Stimulated activated CD8-positive, alpha-beta memory T cell treated with anti-CD3 and anti-CD28 coated beads, Interleukin-4, amount 100 ng/mL, for 48 hours (primary cell): ENCODE measurements at regions not wholly inside any gene's neighbourhood (a gene's known extent, or its start where the extent isn't known, plus 50 kb on each side); places are given as distances from the start of the nearest gene placed in this dataset.
"Not testable (repeated sequence)": the region's sequence is repeated elsewhere in the genome, so short reads cannot be mapped to it uniquely, and the experiment has no call there.

ENCODE experiments used
- DNase-seq: peaks from one replicate; pipeline ENCODE4 v3.0.0-alpha.2; 2020

- DNase-seq, result no peak
These were observed 229.5 kb downstream of the GATA3 start for GRCh38 chr10:8283986-8284385.

GRCh38 chr10:8285970-8286369, 231.5 kb downstream of the GATA3 start:
- not testable (repeated sequence) for DNase-seq

- DNase-seq, result no peak
These were observed 234.1 kb downstream of the GATA3 start for GRCh38 chr10:8288600-8288999.

DNA sequence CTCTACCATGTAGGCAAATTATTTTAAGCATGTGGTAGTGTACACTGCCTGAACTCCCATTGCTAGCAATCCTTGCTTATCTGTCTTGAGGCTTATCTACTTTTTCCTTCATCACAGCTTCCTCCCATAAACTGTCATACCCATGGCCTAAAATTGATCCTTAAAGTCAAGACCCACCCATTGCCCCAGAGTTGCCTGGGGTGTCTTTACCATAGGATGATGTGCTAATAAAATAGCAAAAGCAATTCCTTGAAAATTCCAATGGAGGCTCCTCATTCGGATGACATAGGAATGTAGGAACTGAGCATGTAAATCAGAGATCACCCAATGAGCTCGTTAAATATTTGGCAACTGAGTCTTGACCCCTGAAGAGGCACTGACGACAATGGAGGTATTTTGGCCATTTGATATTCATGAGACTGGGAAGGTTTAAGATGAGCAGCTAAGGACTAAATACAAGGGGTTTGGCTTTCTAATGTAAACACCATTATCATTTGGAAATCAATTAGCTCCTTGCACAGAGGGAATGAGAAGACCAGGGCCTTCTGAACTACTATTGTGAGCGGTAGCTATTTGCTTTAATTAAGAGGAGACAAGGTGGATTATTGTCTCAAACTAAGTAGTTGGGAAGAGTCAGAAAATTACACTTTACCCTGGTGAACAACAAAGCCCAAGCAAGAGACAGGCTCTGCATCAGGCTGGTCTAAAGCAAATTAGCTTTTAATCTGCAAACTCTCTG, 234.9 kb downstream of the GATA3 start:
- DNase-seq, result no peak

DNA sequence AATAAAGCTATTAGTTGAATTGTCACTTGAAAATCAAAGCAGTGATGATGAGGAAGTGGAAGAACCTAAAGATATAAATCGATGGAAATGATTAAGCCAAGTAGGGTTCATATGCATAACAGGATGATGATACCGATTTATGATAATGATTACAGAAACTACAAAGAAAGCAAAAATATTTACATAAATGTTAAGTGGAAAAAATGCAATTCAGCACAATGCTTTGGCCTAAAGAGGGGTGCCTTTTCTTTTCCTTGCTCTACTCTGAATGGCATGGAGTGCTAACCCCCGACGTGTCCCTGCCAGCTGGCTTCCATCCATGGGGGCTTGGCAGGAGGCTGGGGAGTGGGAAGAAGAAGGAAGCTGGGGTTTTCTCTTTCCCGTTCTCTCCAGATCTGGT, 240.3 kb downstream of the GATA3 start:
- DNase-seq, result no peak

DNA sequence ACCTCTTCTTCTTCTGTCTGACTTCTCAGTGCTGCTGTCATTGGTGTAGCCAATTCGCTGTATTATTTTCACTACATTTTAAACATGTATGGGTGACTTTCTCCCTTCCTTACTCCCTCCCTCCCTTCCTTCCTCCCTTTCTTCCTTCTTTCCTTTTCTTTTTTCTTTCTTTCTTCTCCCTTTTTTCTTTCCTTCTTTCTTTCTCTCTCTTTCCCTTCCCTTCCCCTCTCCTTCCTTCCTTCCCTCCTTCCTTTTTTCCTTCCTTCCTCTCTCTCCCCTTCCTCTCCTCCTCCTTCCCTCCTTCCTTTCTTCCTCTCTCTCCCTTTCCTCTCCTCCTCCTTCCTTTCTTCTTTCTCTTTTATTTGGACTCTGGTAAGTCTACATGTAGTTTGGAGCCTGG, 240.8 kb downstream of the GATA3 start:
- DNase-seq, result no peak

DNA sequence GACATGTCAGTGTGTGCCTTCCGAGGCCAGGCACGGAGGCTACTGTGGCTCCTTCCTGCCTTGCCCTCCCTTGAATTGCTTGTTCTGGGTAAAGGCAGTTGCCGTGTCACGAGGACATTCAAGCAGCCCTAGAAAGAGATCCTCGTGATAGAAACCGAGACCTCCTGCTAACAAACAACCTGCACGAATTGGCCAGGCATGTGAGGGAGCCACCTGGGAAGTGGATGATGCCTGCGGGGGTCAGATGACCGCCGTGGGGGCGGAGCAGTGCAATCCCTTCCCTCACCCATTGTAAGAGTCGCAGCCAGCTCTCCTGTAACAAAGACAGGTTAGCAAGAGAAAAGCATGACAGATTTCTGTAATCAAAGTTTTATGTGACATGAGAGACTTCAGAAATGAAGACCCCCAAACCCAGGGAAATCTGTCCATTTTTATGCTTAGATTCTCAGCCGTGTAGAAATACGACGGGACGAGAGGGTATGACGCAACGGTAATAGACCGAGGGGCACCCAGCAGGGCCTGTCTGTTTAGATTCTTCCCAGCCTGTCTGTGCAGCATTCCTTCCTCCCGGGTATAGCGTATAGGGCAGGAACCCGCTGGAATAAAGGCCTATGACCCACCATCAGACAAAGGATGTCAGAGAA, 241.7 kb downstream of the GATA3 start:
- DNase-seq, result no peak

DNA sequence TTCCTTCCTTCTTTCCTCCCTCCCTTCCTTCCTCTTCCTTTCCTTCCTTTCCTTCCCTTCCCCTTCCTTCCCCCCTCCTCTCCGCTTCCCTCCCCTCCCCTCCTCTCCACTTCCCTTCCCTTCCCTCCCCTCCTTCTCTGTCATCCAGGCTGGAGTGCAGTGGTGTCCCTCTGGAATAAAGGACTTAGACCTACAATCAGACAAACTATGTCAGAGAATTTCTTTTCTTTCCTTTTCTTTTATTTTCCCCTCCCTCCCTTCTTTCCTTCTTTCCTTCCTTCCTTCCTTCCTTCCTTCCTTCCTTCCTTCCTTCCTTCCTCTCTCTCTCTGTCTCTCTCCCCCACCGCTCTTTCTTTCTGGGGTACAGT, 242.2 kb downstream of the GATA3 start:
- no peak for DNase-seq

GRCh38 chr10:8297107-8297506, 242.6 kb downstream of the GATA3 start:
- no peak for DNase-seq

GRCh38 chr10:8297959-8298358, 243.5 kb downstream of the GATA3 start:
- DNase-seq, result no peak

DNA sequence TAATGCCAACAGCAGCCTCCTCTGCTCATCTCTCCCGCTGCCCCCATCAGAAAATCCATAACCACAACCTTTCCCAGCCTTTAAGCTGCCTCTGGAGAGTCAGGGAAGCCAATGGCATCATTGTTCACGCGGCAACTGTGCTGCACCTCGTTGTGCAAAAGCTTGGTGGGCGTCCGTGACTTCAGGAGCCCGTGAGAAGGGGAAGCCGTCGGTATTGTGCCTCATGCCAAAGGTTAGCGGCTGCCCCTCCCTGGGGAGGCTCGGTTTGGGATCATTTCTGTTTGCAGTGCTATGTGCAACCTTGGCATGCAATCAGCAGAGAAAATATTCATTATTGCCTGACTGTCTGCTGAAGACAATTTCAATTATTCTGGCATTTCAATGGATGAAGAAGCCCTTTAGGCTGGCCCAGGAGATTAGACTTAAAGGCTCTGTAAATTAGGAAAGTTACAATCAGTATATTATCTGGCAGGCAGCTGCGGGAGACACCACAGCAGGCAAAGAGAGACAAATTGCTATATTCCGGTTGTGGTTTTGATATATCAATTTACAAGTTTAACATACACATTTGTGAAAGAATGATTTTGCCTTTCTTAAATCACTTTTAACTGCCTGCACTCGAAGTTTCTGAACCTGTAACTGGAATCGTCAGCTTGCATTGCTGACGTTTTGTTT, 244.5 kb downstream of the GATA3 start:
- DNase-seq, result no peak

DNA sequence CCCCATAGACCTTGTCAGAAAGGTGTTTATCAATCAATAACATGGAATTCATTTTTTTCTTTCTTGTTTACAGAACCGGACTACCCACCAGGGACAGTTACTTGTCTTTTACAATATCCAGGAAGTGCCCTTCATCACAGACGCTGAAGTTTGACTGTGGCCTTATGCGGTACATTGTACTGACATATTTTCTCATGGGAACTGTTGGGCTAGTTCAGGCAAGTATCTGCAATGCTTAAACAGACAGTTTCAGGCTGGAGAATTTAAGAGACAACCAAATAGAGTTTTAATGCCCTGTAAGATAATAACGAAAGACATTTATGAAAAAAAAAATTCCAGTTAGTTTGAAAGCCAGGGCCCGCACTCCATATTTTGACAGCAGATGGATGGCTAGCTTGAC, 246.4 kb downstream of the GATA3 start:
- DNase-seq, result no peak

DNA sequence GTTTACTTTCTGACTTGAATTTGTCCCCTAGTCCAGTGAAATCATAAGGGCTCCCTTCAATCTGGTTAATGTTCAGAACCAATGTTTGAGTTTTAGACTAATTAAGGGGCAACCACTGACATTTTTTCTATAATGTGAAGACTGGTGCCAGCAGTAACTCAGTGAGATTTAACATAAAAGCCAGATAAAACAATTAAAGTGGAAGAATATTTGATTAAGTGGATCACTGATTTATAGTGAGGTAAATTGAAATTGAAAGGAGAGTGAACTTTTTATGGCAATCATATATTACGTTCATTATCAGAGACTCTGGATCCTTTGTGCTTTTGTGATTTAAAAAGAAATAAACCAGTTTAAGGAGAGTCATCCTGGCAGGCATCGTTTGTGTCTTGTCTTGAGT, 246.8 kb downstream of the GATA3 start:
- no peak for DNase-seq

DNA sequence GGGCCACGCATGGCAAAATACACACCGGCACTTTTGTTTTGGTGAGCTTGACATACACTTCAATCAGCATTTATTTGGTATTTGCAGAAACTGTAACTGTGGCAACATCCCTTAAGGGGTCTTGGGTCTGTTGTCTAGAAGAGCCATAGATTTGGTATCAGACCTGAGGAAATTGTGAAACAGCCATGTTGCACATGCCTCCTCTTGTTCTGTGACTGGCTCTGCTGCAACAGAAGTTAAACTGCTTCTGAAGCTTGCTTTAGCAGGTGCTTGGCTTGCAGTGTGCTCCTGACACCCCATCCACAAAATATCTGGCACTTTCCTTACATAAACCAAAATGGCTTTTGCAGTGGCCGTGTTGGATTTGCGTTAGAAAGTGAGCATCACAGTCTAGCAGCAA, 247.3 kb downstream of the GATA3 start:
- no peak for DNase-seq

GRCh38 chr10:8302565-8302964, 248.1 kb downstream of the GATA3 start:
- no peak for DNase-seq

GRCh38 chr10:8304861-8305260, 250.4 kb downstream of the GATA3 start:
- no peak for DNase-seq

- DNase-seq, result no peak
These were observed 251.6 kb downstream of the GATA3 start for GRCh38 chr10:8305876-8306652.

GRCh38 chr10:8306685-8307364, 252.3 kb downstream of the GATA3 start:
- DNase-seq, result no peak

DNA sequence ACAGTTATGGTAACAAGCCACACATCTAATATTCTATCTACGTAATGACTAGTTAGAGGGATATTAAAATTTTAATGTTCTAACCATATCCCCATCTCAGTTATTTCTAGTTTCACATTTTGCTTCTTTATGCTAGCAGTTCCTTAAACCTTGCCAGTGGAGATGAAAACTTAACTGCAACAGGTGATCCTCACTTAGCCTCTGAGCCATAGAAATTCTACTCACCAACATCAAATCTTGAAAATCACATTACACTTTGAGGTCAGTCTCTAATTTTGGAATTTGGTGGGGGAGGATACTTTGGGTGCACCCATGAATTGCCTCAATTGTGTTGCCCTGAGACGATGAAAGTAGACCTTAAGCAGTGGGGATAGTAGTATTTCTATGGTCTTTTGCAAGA, 256.4 kb downstream of the GATA3 start:
- no peak for DNase-seq

DNA sequence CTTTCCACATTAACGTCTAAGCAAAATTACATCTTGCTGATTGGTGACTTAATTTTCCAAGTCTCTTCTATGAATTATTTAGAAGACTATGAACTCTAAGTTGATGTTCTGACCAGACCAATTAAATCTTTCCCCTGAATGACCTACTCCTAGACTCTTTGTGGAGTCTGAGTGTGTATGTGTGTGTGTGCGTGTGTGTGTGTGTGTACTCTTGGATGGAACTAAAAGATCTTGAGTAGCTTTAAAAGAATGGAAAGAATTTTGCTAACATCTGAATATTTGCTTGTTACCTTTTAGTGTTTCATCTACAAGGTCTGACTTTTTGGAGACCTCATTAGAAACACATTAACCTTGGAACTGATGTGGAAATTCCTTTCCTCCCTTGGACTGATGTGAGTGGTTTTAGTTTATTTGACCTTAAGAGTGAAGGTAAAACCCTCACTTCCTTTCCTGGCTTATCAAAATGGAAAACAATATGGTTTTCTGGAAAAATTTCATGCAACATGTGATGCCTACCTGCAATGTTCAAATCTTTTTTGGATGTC, 257.1 kb downstream of the GATA3 start:
- DNase-seq, result no peak

GRCh38 chr10:8312079-8312478, 257.6 kb downstream of the GATA3 start:
- DNase-seq, result no peak

- no peak for DNase-seq
These were observed 258.3 kb downstream of the GATA3 start for GRCh38 chr10:8312781-8313180.

- DNase-seq, result no peak
These were observed 260.0 kb downstream of the GATA3 start for GRCh38 chr10:8314486-8314885.
